Neural cell (in vitro differentiated cells): ENCODE measurements at regions not wholly inside any gene's neighbourhood (a gene's known extent, or its start where the extent isn't known, plus 50 kb on each side); places are given as distances from the start of the nearest gene placed in this dataset.

Experiments
- POLR2AphosphoS5 ChIP-seq: IDR thresholded peaks from 2 replicates; pipeline ENCODE4 v1.6.1; 2012
- TF ChIP-seq, protein P1 (sequence below): fragments of 450-650 bp; IDR thresholded peaks from 2 replicates; pipeline ENCODE4 v1.5.1; 2014; ENCODE audit warnings: antibody characterized with exemption, mild to moderate bottlenecking, moderate library complexity; ENCODE audit not compliant: poor library complexity, severe bottlenecking

DNA sequence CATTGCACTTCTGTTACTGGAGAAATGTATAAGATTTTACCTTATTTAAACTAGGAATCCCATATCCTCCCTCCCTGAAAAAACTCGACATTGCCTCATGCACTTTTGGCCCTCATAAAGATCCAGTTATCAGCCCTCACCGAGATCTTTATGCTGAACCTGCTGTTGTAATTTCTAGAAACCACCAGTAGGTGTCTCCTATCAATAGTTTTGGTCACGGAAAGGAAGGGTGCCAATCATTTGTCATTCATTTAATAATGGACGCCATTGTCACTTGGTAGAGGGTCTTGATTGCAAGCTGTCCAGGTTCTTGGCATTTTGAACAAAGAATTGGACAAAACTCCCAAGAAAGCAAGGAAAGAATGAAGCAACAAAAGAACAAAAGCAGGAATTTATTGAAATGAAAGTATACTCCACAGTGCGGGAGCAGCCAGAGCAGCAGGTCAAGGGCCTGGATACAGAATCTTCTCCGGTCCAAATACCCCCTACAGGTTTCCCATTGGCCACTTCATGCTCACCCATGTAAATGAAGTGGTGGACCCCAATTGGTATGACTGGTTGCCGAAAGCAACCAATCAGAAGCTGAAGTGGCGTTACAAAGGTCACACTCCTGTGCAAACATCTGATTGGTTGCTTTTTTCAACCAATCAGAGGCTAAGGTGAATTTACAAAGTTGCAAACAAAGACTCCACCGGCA, 524.3 kb downstream of the PSAT1 start:
- TF ChIP-seq, protein P1, sequence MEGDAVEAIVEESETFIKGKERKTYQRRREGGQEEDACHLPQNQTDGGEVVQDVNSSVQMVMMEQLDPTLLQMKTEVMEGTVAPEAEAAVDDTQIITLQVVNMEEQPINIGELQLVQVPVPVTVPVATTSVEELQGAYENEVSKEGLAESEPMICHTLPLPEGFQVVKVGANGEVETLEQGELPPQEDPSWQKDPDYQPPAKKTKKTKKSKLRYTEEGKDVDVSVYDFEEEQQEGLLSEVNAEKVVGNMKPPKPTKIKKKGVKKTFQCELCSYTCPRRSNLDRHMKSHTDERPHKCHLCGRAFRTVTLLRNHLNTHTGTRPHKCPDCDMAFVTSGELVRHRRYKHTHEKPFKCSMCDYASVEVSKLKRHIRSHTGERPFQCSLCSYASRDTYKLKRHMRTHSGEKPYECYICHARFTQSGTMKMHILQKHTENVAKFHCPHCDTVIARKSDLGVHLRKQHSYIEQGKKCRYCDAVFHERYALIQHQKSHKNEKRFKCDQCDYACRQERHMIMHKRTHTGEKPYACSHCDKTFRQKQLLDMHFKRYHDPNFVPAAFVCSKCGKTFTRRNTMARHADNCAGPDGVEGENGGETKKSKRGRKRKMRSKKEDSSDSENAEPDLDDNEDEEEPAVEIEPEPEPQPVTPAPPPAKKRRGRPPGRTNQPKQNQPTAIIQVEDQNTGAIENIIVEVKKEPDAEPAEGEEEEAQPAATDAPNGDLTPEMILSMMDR = peak; percentile 64
- TF ChIP-seq POLR2AphosphoS5 = no peak
